ENCODE measurements at regions not wholly inside any gene's neighbourhood (a gene's known extent, or its start where the extent isn't known, plus 50 kb on each side); places are given as distances from the start of the nearest gene placed in this dataset.

GRCh38 chr15:29471306-29471705, 201.7 kb upstream of the NSMCE3 start:
- TF ChIP-seq EZH2 (IDR thresholded peaks at IDR 0.05; ENCODE audit: insufficient read depth, poor library complexity, severe bottlenecking) (no peak), EZH2phosphoT487 (IDR thresholded peaks at IDR 0.05; ENCODE audit: insufficient read depth, low read depth) (no peak)
